Naive B cell (primary cell): ENCODE measurements at regions not wholly inside any gene's neighbourhood (a gene's known extent, or its start where the extent isn't known, plus 50 kb on each side); places are given as distances from the start of the nearest gene placed in this dataset.
A peak's percentile ranks its signal among the peaks of the same experiment; 100 is the strongest.

Experiments
- ATAC-seq, 2 donors: fragments of 150-1000 bp; cut with Tn5 transposase; 2 replicates each; pipeline ENCODE4 v1.10.0; 2021; ENCODE audit warnings: low read depth in 2 of 2, mild to moderate bottlenecking in 2 of 2, moderate library complexity in 2 of 2
- DNase-seq: peaks from one replicate; pipeline ENCODE4 v3.0.0; 2022
- H3K27ac Mint-ChIP-seq, 6 donors: one replicate each; pipeline ENCODE4 v1.8.0; 2020 to 2022; ENCODE audit warnings: mild to moderate bottlenecking in 6 of 6, mixed read lengths in 6 of 6, moderate library complexity in 5 of 6, inconsistent platforms in 2 of 6
- H3K27me3 Mint-ChIP-seq, 3 donors: one replicate each; pipeline ENCODE4 v1.8.0; 2021 to 2022; ENCODE audit warnings: mixed read lengths in 3 of 3, mild to moderate bottlenecking in 1 of 3
- H3K36me3 Mint-ChIP-seq, 2 donors: one replicate each; pipeline ENCODE4 v1.8.0; 2020 to 2022; ENCODE audit warnings: mixed read lengths in 2 of 2, inconsistent platforms in 1 of 2, mild to moderate bottlenecking in 1 of 2
- H3K4me1 Mint-ChIP-seq, 3 donors: one replicate each; pipeline ENCODE4 v1.8.0; 2020 to 2022; ENCODE audit warnings: mixed read lengths in 3 of 3, inconsistent platforms in 1 of 3, mild to moderate bottlenecking in 1 of 3, moderate library complexity in 1 of 3
- H3K4me3 Mint-ChIP-seq, 8 donors: one replicate each; pipeline ENCODE4 v1.8.0; 2020 to 2022; ENCODE audit warnings: mild to moderate bottlenecking in 8 of 8, mixed read lengths in 8 of 8, moderate library complexity in 8 of 8, inconsistent platforms in 2 of 8
- H3K9me3 Mint-ChIP-seq, 7 donors: one replicate each; pipeline ENCODE4 v1.8.0; 2020 to 2022; ENCODE audit warnings: mixed read lengths in 7 of 7, mild to moderate bottlenecking in 5 of 7, inconsistent platforms in 2 of 7, moderate library complexity in 1 of 7

DNA sequence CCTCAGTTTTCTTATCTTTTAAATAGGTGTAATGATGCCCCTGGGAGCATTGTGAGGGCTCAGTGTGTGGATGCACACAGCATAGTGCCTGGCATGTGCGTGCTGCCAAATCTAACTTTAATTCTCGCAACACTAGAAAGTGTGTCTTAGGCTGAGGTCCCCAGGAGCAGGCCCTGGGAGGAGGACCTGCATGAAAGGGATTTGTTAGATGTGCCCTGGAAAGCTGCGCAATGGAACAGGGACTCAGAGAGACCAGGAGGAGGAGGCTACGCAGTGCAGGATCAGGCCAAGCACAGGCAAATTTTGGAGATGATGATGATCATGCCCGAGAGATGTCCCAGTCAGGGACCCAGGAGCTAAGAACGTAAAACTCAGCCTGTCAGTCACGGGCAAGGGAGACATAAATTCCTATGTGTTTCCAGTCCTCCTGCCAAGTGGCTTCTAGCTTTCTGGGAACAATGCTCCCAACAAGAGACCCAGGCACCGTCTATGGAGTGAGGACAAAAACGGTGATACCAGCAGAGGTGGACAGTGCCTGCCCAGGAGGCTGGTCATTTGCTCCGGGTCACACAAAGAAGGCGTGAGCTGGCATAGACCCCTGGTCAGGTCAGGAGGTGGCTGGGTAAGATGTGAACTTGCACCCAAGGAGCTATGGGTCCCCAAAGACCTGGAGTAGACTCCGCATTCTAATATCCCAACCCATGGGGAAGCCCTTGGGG lies 352.2 kb upstream of the TNRC6C start:
- Mint-ChIP-seq H3K27ac (no peak overlapping the region), H3K4me1 (peaks cover 21 to 24% (median 24%) of the 10 kb centered on the region in 3 donors), H3K4me3 (no peak overlapping the region), H3K27me3 (peaks cover 0 to 18% (median 14%) of the 10 kb centered on the region in 3 donors), H3K9me3 (peaks cover 0 to 5% (median 0%) of the 10 kb centered on the region in 7 donors), H3K36me3 (no peaks in the 10 kb centered on the region)
- DNase-seq (no peak), ATAC-seq (no peak)

DNA sequence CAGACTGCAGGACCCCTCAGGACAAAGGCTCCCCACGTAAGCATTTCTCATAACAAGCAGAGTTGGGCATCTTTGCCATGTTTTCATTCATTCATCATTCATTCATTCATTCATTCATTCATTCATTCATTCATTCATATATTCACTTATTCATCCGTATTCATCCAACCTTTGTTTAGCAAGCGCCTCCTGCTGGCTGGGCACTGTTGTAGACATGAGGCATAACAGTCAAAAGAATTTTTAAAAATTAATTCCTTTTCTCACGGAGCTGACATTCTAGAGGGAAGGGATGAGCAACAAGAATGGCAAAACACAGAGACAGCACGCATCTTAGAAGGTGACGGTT lies 351.7 kb upstream of the TNRC6C start:
- no peak for DNase-seq
- Mint-ChIP-seq H3K36me3 (no peaks in the 10 kb centered on the region), H3K9me3 (peaks cover 0 to 5% (median 0%) of the 10 kb centered on the region in 7 donors), H3K4me1 (peaks cover 25 to 28% (median 26%) of the 10 kb centered on the region in 3 donors), H3K4me3 (no peak overlapping the region), H3K27me3 (peaks cover 0 to 14% (median 9%) of the 10 kb centered on the region in 3 donors), H3K27ac (no peak overlapping the region)
- no peak for ATAC-seq

GRCh38 chr17:77607606-77608005 lies 350.9 kb upstream of the TNRC6C start:
- peak overlapping the region in 2 of 8 donors; percentile 38 to 59 for H3K4me3 Mint-ChIP-seq
- H3K9me3 Mint-ChIP-seq = peaks cover 0 to 5% (median 0%) of the 10 kb centered on the region in 7 donors
- no peaks in the 10 kb centered on the region for H3K36me3 Mint-ChIP-seq
- H3K4me1 Mint-ChIP-seq = peaks cover 25 to 30% (median 29%) of the 10 kb centered on the region in 3 donors
- no peak for DNase-seq
- ATAC-seq = no peak
- H3K27me3 Mint-ChIP-seq = peaks cover 0 to 11% (median under 1%) of the 10 kb centered on the region in 3 donors
- H3K27ac Mint-ChIP-seq = peak overlapping the region in 3 of 6 donors; percentile 9 to 83 (median 21)

DNA sequence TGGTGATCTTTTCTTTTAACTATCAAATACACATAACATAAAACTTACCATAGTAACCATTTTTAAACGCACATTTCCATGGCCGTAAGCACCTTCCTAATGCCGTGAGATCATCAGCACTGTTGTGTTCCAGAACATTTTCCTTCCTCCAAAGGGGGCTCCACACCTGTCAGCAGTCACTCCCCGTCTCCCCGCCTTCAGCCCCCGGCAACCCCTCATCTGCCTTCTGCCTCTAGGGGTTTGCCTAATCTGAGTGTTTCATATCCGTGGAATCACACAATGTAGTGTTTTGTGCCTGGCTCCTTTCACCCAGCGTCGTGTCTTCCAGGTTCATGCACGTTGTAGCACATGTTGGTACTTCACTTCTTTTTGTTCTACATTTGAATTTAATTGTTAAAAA lies 350.1 kb upstream of the TNRC6C start:
- ATAC-seq (no peak), DNase-seq (no peak)
- Mint-ChIP-seq H3K27me3 (peaks cover 0 to 4% (median under 1%) of the 10 kb centered on the region in 3 donors), H3K4me1 (peaks cover 25 to 30% (median 29%) of the 10 kb centered on the region in 3 donors), H3K9me3 (peaks cover 0 to 5% (median 0%) of the 10 kb centered on the region in 7 donors), H3K4me3 (peak overlapping the region in 1 of 8 donors; percentile 16), H3K27ac (peak overlapping the region in 1 of 6 donors; percentile 8), H3K36me3 (no peaks in the 10 kb centered on the region)

- Mint-ChIP-seq H3K9me3 (peaks cover 0 to 5% (median 0%) of the 10 kb centered on the region in 7 donors), H3K4me1 (peaks cover 29 to 30% (median 30%) of the 10 kb centered on the region in 3 donors), H3K36me3 (no peaks in the 10 kb centered on the region), H3K27me3 (peaks cover 0 to 9% (median 5%) of the 10 kb centered on the region in 3 donors), H3K4me3 (peak overlapping the region; percentile 50 to 94 (median 86)), H3K27ac (peak overlapping the region in 5 of 6 donors; percentile 75 to 95 (median 87))
- peak; percentile 95 to 98 for ATAC-seq
- peak; percentile 75 for DNase-seq
These were observed 348.7 kb upstream of the TNRC6C start for GRCh38 chr17:77609553-77610517.

DNA sequence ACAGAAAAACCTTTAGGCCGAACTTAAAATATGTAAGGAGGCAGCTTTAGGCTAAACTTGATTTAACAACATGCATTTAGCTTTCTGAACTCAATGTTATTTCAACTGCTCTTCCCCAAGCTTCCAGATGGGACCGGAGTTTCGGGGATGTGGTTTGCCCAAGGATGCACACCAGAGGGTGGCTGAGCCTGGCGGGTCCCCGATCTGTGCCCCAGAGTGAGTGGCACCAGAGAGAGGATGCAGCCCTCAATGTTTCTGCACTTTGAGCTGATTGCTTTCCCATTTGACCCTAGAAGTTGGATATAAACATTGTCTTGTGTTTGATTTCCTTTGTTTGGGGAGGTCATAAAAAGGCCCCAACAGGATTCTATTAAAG lies 348.0 kb upstream of the TNRC6C start:
- peak; percentile 2 to 20 for ATAC-seq
- Mint-ChIP-seq H3K27ac (peak overlapping the region in 5 of 6 donors; percentile 75 to 95 (median 87)), H3K27me3 (peaks cover 0 to 9% (median 5%) of the 10 kb centered on the region in 3 donors), H3K36me3 (no peaks in the 10 kb centered on the region), H3K9me3 (peaks cover 0 to 5% (median 0%) of the 10 kb centered on the region in 7 donors), H3K4me3 (peak overlapping the region; percentile 50 to 94 (median 86)), H3K4me1 (peaks cover 29 to 30% (median 30%) of the 10 kb centered on the region in 3 donors)
- DNase-seq = no peak

GRCh38 chr17:77610972-77611521 lies 347.5 kb upstream of the TNRC6C start:
- H3K4me3 Mint-ChIP-seq = peak overlapping the region in 7 of 8 donors; percentile 50 to 94 (median 81)
- H3K27me3 Mint-ChIP-seq = peaks cover under 1 to 9% (median 5%) of the 10 kb centered on the region in 3 donors
- no peak for ATAC-seq
- peak overlapping the region in 3 of 6 donors; percentile 75 to 95 (median 87) for H3K27ac Mint-ChIP-seq
- no peaks in the 10 kb centered on the region for H3K36me3 Mint-ChIP-seq
- DNase-seq = no peak
- H3K4me1 Mint-ChIP-seq = peaks cover 29 to 30% (median 30%) of the 10 kb centered on the region in 3 donors
- H3K9me3 Mint-ChIP-seq = peaks cover 0 to 5% (median 0%) of the 10 kb centered on the region in 7 donors

DNA sequence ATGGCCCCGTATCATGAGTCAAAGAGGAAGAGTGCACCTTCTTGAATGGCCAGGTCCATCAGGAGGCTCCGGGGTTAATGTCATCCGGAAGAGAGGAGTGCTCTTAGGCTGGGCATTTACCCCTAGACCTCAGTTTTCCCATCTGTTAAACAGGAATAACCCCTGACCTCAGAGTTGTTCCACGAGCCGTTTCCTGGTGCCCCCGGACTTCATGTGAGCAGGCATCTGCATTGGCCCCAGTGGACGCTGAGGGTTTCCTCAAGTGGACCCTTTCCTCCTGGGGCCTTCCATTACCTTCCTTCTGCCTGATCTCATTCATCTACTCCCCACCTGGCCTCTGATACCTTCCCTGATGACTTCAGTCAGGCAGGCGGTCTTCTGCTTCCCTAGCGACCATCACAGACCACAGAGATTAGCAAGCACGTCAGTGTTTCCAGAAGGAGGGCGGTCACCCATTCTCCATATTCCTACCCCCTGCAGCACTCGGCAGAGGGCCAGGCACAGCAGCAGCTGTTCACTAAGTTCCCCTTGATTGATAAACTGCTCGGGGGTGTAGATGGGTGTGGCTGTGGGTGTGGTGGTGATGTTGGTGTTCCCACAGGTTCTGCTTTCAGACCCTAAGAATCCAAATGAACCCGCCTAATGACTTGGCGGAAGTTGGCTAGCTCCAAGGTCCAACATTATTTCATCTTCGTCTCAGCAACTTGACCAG lies 346.6 kb upstream of the TNRC6C start:
- Mint-ChIP-seq H3K4me1 (peaks cover 29 to 30% (median 30%) of the 10 kb centered on the region in 3 donors), H3K36me3 (no peaks in the 10 kb centered on the region), H3K27ac (peak overlapping the region in 4 of 6 donors; percentile 52 to 92 (median 67)), H3K4me3 (peak overlapping the region in 2 of 8 donors; percentile 54 to 63), H3K27me3 (peaks cover 4 to 10% (median 9%) of the 10 kb centered on the region in 3 donors), H3K9me3 (peaks cover 0 to 5% (median 0%) of the 10 kb centered on the region in 7 donors)
- DNase-seq = no peak
- no peak for ATAC-seq

GRCh38 chr17:77613218-77613617 lies 345.3 kb upstream of the TNRC6C start:
- DNase-seq (no peak), ATAC-seq (no peak)
- Mint-ChIP-seq H3K9me3 (peaks cover 0 to 5% (median 0%) of the 10 kb centered on the region in 7 donors), H3K4me3 (no peak overlapping the region), H3K36me3 (no peaks in the 10 kb centered on the region), H3K4me1 (peaks cover 30 to 34% (median 30%) of the 10 kb centered on the region in 3 donors), H3K27me3 (peaks cover 4 to 21% (median 18%) of the 10 kb centered on the region in 3 donors), H3K27ac (peak overlapping the region in 1 of 6 donors; percentile 6)

- Mint-ChIP-seq H3K36me3 (no peaks in the 10 kb centered on the region), H3K27ac (no peak overlapping the region), H3K9me3 (peaks cover 0 to 5% (median 0%) of the 10 kb centered on the region in 7 donors), H3K4me3 (peak overlapping the region in 1 of 8 donors; percentile 29), H3K27me3 (peaks cover 4 to 25% (median 22%) of the 10 kb centered on the region in 3 donors), H3K4me1 (peaks cover 30 to 37% (median 30%) of the 10 kb centered on the region in 3 donors)
- ATAC-seq = no peak
- DNase-seq = no peak
These were observed 344.9 kb upstream of the TNRC6C start for GRCh38 chr17:77613627-77614026.

- no peak for ATAC-seq
- no peak overlapping the region for H3K27ac Mint-ChIP-seq
- H3K36me3 Mint-ChIP-seq = no peaks in the 10 kb centered on the region
- H3K27me3 Mint-ChIP-seq = peaks cover 12 to 31% (median 30%) of the 10 kb centered on the region in 3 donors
- no peak overlapping the region for H3K4me3 Mint-ChIP-seq
- H3K4me1 Mint-ChIP-seq = peaks cover 11 to 21% (median 11%) of the 10 kb centered on the region in 3 donors
- no peak for DNase-seq
- H3K9me3 Mint-ChIP-seq = peaks cover 0 to 3% (median 0%) of the 10 kb centered on the region in 7 donors
These were observed 342.7 kb upstream of the TNRC6C start for GRCh38 chr17:77615703-77616253.

DNA sequence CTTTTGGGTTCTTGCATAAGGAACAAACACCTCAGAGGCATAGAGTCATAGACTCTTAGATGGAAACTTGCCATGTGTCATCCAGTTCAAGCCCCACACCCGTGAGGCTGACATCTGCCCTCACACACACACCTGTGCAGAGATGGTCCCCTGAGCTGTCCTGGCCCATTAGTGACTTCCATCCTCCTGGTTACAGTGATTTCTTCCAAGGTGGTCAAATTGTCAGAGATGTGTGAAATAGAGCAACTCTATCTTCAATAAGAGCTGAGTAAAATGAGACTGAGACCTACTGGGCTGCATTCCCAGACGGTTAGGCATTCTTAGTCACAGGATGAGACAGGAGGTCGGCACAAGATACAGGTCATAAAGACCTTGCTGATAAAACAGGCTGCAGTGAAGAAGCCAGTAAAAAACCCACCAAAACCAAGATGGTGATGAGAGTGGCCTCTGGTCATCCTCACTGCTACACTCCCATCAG lies 342.2 kb upstream of the TNRC6C start:
- H3K4me1 Mint-ChIP-seq = peaks cover 6 to 18% (median 6%) of the 10 kb centered on the region in 3 donors
- peaks cover 12 to 31% (median 30%) of the 10 kb centered on the region in 3 donors for H3K27me3 Mint-ChIP-seq

More for the DNA sequence above, 342.2 kb upstream of the TNRC6C start:
- DNase-seq = no peak
- Mint-ChIP-seq H3K9me3 (peaks cover 0 to 3% (median 0%) of the 10 kb centered on the region in 7 donors), H3K36me3 (no peaks in the 10 kb centered on the region), H3K27ac (no peak overlapping the region), H3K4me3 (no peak overlapping the region)
- no peak for ATAC-seq
